Keratinocyte (primary cell): ENCODE measurements at regions not wholly inside any gene's neighbourhood (a gene's known extent, or its start where the extent isn't known, plus 50 kb on each side); places are given as distances from the start of the nearest gene placed in this dataset.

Experiments
- DNase-seq: peaks from one replicate; pipeline ENCODE4 v3.0.0-alpha.2; 2011; ENCODE audit warnings: low read depth, missing footprints, low spot score
- FAIRE-seq: peaks from 2 replicates; lab custom pipeline; 2011; peaks lifted over from hg19 to GRCh38; lab: Jason Lieb, UNC
- H2AFZ ChIP-seq: 2 replicates; pipeline ENCODE4 v1.6.0; 2012; ENCODE audit warnings: low read length, control low read depth, inconsistent platforms; ENCODE audit not compliant: control insufficient read depth
- H3K27ac ChIP-seq: 2 replicates; pipeline ENCODE4 v1.5.1; 2011; ENCODE audit warnings: low read length; ENCODE audit not compliant: control insufficient read depth, insufficient read depth
- H3K27me3 ChIP-seq: 3 replicates; pipeline ENCODE4 v1.6.0; 2011; ENCODE audit warnings: low read length; ENCODE audit not compliant: control insufficient read depth, insufficient read depth; ENCODE audit errors: extremely low read depth
- H3K36me3 ChIP-seq, 2 experiments: 2 replicates in 1 of 2; 3 replicates in 1 of 2; pipeline ENCODE4 v1.5.1; 2011; ENCODE audit warnings: low read length in 2 of 2, mild to moderate bottlenecking in 1 of 2; ENCODE audit not compliant: control insufficient read depth in 2 of 2, insufficient read depth in 2 of 2; ENCODE audit errors: extremely low read depth in 1 of 2
- H3K4me1 ChIP-seq: 3 replicates; pipeline ENCODE4 v1.5.1; 2011; ENCODE audit warnings: low read length; ENCODE audit not compliant: control insufficient read depth, insufficient read depth; ENCODE audit errors: extremely low read depth
- H3K4me2 ChIP-seq: 3 replicates; pipeline ENCODE4 v1.6.0; 2011; ENCODE audit warnings: low read depth, low read length; ENCODE audit not compliant: control insufficient read depth, insufficient read depth; ENCODE audit errors: extremely low read depth
- H3K4me3 ChIP-seq, 3 experiments: fragments of 200-600 bp in 1 of 3; sonication (generic) in 1 of 3; 2 replicates in 2 of 3; 3 replicates in 1 of 3; pipeline ENCODE4 v1.5.1; 2011 to 2016; ENCODE audit warnings: low read length in 3 of 3, mild to moderate bottlenecking in 3 of 3, control low read depth in 2 of 3, inconsistent platforms in 1 of 3, low read depth in 1 of 3, mixed read lengths in 1 of 3, mixed run types in 1 of 3, moderate library complexity in 1 of 3; ENCODE audit not compliant: control insufficient read depth in 2 of 3, insufficient read depth in 2 of 3; ENCODE audit errors: extremely low read depth in 1 of 3
- H3K79me2 ChIP-seq: 2 replicates; pipeline ENCODE4 v1.6.0; 2012; ENCODE audit warnings: low read length; ENCODE audit not compliant: control insufficient read depth, insufficient read depth
- H3K9ac ChIP-seq: 3 replicates; pipeline ENCODE4 v1.6.0; 2011; ENCODE audit warnings: low read length; ENCODE audit not compliant: control insufficient read depth, insufficient read depth; ENCODE audit errors: extremely low read depth
- H3K9me1 ChIP-seq: 3 replicates; pipeline ENCODE4 v1.6.0; 2011; ENCODE audit warnings: low read length; ENCODE audit not compliant: control insufficient read depth, insufficient read depth; ENCODE audit errors: extremely low read depth
- H3K9me3 ChIP-seq: 2 replicates; pipeline ENCODE4 v1.5.1; 2012; ENCODE audit warnings: low read depth, low read length; ENCODE audit not compliant: control insufficient read depth
- H4K20me1 ChIP-seq: 3 replicates; pipeline ENCODE4 v1.6.0; 2011; ENCODE audit warnings: low read length; ENCODE audit not compliant: control insufficient read depth, insufficient read depth; ENCODE audit errors: extremely low read depth
- CTCF ChIP-seq, 3 experiments: IDR thresholded peaks in 1 of 3; conservative IDR thresholded peaks in 1 of 3; optimal IDR thresholded peaks in 1 of 3; 2 replicates in 2 of 3; 3 replicates in 1 of 3; pipeline versions ENCODE3 to v1.5.1; 2011; ENCODE audit warnings: low read length in 3 of 3, mild to moderate bottlenecking in 3 of 3, moderate library complexity in 2 of 3, control low read depth in 1 of 3, inconsistent platforms in 1 of 3; ENCODE audit not compliant: insufficient read depth in 2 of 3; ENCODE audit errors: extremely low read depth in 1 of 3
- EZH2 ChIP-seq: IDR thresholded peaks from one replicate; pipeline ENCODE4 v1.6.1; 2012; ENCODE audit warnings: inconsistent platforms, mild to moderate bottlenecking, low read length, moderate library complexity
- dilution Hi-C: fragments of 300-500 bp; cut with MboI; formaldehyde crosslinking; loops from one replicate; pipeline ENCODE4 v1.7.0; 2020; ENCODE audit warnings: low sequenced_read_pairs; ENCODE audit not compliant: extremely low pct_ligation_motif_present

DNA sequence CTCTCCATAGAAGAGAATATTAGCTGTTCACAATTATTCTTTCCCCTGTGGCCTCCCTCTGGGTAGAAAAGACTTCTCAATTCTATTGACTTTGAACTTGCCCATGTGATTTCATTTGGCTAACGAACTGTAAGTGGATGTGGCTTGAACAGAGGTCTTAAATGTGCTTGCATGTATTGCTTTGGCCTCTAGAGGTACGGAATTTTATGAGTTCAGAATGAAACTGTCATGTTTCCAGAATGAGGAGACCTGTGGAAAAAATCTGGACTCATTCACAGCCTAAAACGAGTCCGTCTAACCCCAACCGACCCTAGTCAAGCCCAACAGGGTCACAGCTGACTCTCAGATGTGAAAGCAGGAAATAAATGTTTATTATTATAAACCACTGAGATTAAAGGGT lies 596.7 kb upstream of the UBE2E2 start:
- H3K9me3 ChIP-seq: no peaks in the 10 kb centered on the region
- no peak overlapping the region for H3K4me3 ChIP-seq
- no peaks in the 10 kb centered on the region for H3K27me3 ChIP-seq
- H3K4me1 ChIP-seq: peaks cover 13% of the 10 kb centered on the region
- no peaks in the 10 kb centered on the region for H3K36me3 ChIP-seq
- no peaks in the 10 kb centered on the region for H4K20me1 ChIP-seq
- no peak overlapping the region for H3K4me2 ChIP-seq
- no peak for DNase-seq
- no peak overlapping the region for H2AFZ ChIP-seq
- dilution Hi-C loops: no loop called here
- H3K79me2 ChIP-seq: no peaks in the 10 kb centered on the region
- no peak for FAIRE-seq
- no peaks in the 10 kb centered on the region for H3K9me1 ChIP-seq
- H3K9ac ChIP-seq: no peak overlapping the region
- no peak overlapping the region for H3K27ac ChIP-seq
- no peak for TF ChIP-seq EZH2
- no peak for TF ChIP-seq CTCF (optimal IDR thresholded peaks at IDR 0.05 in 1 of 3, IDR thresholded peaks at IDR 0.05 in 1 of 3, conservative IDR thresholded peaks at IDR 0.05 in 1 of 3; ENCODE audit: extremely low read depth in 1 of 3, insufficient read depth in 2 of 3, low read length in 3 of 3)

DNA sequence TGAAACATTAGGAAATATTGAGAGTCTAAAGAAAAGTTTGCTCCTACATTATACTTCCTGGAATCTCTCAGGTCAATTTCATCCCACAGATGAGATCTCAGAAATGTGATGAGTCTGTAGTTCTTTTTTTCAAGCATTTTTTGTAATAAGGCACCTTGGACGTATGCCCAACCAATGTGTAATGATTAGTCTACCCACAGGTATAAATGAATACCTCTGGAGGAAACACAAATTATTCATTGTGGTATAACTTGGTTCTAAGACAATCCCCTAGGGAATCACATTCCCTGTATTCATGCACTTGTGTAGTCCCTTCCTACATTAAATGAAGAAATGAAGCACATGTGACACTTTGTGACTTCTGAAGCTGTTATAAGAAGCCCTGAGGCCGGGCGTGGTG lies 596.2 kb upstream of the UBE2E2 start:
- TF ChIP-seq EZH2 (no peak), CTCF (optimal IDR thresholded peaks at IDR 0.05 in 1 of 3, IDR thresholded peaks at IDR 0.05 in 1 of 3, conservative IDR thresholded peaks at IDR 0.05 in 1 of 3; ENCODE audit: extremely low read depth in 1 of 3, insufficient read depth in 2 of 3, low read length in 3 of 3) (no peak)
- H3K79me2 ChIP-seq: no peaks in the 10 kb centered on the region
- H3K4me1 ChIP-seq: peaks cover 13% of the 10 kb centered on the region
- H3K9ac ChIP-seq: no peak overlapping the region
- no peaks in the 10 kb centered on the region for H3K9me1 ChIP-seq
- H2AFZ ChIP-seq: no peak overlapping the region
- no peaks in the 10 kb centered on the region for H3K9me3 ChIP-seq
- no peaks in the 10 kb centered on the region for H4K20me1 ChIP-seq
- dilution Hi-C loops: no loop called here
- FAIRE-seq (peak; percentile 20), DNase-seq (peak; percentile 25)
- H3K4me3 ChIP-seq: no peak overlapping the region
- H3K27ac ChIP-seq: no peak overlapping the region
- H3K4me2 ChIP-seq: no peak overlapping the region
- H3K36me3 ChIP-seq: no peaks in the 10 kb centered on the region
- H3K27me3 ChIP-seq: no peaks in the 10 kb centered on the region
